ENCODE measurements at regions not wholly inside any gene's neighbourhood (a gene's known extent, or its start where the extent isn't known, plus 50 kb on each side); places are given as distances from the start of the nearest gene placed in this dataset.
"Not testable (repeated sequence)": the region's sequence is repeated elsewhere in the genome, so short reads cannot be mapped to it uniquely, and the experiment has no call there.

DNA sequence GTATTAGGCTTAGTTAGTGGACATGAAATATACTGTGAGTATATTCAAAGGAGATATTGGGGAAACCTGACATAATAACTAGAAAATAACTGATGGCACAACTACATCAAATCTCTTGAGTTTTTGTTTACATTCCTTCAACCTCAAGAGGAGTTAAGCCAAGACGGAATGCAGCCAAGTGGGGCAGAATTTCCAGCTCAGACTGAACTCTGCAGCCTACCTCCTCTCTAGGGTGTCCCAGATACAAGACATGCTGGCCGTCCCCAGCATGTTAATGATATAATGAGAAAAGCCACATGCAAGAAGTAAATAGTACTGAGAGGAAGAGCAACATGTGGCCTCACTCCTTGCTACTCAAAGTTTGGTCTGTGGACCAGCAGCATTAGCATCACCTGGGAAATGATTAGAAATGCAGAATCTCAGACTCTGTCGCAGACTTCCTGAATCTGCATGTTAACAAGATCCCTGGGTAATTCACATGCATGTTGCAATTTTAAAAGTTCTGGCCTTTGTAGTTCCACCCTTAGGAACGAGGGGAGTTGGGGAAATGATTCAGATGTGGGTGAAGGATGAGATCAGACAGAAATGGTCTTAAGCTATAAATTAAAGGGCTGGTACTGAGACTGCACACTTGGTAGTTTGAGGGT is 118.4 kb upstream of the CACUL1 start:
- DNase-seq = no peak

DNA sequence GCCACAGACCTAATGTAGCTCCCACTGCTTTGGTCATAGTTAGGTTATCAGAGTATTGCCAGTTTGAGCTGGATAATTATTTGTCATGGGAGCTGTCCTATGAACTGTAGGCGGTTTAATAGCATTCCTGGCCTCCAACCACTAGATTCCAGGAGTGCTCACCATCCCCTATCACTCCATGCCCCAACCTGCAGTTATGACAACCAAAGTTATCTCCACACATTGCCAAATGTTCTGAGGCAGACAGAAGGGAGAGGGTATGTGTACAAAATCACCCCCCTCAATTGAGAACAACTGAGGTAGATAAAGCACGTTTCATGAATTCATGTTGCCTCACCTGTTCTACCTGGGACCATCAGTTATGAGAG is 119.0 kb upstream of the CACUL1 start:
- no peak for DNase-seq

GRCh38 chr10:118874171-118874570 is 119.4 kb upstream of the CACUL1 start:
- no peak for DNase-seq

DNA sequence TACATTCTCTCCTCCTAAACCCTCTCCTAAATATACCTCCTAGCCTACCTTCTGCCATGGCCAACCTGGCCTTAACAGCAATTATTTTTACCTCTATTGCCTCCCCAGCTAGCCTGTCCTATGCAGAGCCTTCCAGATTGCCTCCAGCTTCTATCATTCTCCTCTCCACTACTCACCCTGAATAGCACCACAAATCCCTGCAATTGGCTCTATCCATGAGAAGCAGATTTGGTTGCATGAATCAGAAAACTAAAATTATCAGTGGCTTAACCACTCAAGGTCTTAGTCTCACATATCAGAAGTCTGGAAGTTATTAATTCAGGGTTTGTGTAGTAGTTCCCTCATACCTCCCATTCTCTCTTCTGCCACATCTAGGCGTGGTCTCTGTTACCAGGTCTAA is 120.3 kb upstream of the CACUL1 start:
- DNase-seq = no peak

- no peak for DNase-seq
These were observed 128.0 kb upstream of the CACUL1 start for GRCh38 chr10:118882741-118883140.

DNA sequence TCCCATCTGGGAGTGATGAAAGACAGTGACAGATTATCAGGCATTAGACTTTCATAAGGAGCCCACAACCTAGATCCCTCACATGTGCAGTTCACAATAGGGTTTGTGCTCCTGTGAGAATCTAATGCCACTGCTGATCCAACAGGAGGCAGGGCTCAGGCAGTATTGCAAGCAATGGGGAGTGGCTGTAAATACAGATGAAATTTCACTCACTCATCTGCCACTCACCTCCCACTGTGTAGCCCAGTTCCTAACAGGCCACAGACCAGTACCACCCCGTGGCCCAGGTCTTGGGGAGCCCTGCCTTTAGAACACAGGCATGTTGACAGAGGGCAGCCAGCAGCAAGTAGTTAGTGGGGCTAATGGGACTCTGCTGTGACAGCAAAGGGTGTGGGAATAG is 137.3 kb upstream of the NANOS1 start:
- DNase-seq = no peak

DNA sequence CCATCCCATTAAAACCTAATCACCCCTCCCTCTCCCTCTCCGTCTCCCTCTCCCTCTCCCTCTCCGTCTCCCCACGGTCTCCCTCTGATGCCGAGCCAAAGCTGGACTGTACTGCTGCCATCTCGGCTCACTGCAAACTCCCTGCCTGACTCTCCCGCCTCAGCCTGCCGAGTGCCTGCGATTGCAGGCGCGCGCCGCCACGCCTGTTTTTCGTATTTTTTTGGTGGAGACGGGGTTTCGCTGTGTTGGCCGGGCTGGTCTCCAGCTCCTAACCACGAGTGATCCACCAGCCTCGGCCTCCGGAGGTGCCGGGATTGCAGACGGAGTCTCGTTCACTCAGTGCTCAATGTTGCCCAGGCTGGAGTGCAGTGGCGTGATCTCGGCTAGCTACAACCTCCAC is 134.6 kb upstream of the NANOS1 start:
- not testable (repeated sequence) for DNase-seq

DNA sequence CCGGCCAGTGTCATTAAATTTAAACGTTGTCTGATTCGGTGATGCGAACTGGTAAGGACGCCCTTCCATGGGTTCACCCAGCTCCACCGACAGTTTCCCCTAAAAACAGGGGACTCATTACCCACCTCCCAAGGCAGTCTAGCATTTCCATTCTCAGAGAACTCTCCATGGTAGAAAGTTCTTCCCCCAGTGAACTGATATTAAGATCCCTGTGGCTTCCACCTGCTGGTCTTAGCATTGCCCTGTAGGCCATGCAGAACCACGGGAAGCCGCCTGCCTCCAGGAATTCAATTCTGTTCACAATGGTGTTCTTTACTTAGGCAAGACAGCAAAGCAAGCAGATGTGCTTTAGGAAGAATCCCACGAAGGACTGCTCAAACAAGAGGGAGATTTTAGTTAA is 128.9 kb upstream of the NANOS1 start:
- no peak for DNase-seq

GRCh38 chr10:118901380-118901779 is 128.1 kb upstream of the NANOS1 start:
- DNase-seq = no peak

- DNase-seq = no peak
These were observed 127.6 kb upstream of the NANOS1 start for GRCh38 chr10:118901906-118902305.

- DNase-seq = not testable (repeated sequence)
These were observed 126.9 kb upstream of the NANOS1 start for GRCh38 chr10:118902656-118903055.

DNA sequence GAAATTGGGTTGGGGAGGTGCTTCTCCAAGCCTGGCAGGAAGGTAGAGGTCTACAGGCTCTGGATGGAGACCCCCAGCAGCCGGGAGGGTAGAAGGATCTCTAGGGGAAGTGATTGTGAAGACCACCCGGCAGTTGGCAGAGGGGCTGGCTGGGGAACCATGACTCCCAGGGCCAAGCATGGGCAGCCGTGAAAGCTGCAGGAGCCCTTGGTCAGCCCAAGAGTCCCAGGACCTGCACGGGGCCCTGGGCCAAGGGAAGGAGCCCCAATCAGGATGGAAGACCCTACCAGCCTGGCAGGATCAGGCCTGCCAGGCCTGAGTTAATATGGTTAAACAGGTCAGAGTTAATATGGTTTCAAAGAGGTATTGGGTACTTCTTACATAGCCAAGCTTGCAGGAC is 126.3 kb upstream of the NANOS1 start:
- DNase-seq = no peak

- DNase-seq = no peak
These were observed 125.8 kb upstream of the NANOS1 start for GRCh38 chr10:118903691-118904090.

DNA sequence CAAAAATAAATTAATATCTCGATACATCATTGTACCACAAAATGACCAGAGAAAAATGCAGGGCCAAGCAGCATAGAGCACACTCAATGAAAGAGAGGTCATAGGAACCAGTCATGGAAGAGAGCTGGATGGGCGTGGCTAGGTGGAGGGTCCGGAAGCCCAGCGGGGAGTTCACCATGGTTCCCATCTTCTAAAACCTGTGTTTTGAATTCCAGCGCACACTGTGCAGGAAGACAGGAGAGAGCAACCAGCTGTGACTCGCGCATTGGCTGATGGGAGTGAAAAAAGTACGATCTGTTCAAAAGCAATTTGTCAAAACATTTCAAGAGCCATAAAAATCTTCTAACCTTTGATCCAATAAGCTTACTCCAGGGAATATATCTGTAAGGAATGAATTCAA is 125.2 kb upstream of the NANOS1 start:
- no peak for DNase-seq

DNA sequence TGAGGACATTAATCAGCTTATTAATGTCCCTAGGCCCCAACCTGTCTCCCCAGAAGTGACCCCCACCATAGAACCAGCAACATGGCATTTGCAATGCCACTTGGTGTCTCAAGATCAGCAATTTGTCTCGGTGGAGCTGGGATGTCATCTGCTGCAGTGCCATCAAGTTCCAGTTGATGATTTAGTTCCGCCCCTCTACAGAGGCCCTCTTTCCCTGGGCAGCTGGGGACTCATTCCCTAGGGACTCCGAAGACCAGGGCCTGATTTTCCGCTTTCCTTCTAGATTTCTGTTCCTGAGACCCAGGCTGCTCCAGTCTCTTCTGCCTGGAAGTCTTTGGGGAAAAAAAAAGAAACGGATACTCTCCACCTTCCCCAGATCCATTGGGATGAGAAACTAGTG is 122.5 kb upstream of the NANOS1 start:
- no peak for DNase-seq

GRCh38 chr10:118908557-118909256 is 120.8 kb upstream of the NANOS1 start:
- DNase-seq = no peak

GRCh38 chr10:118910702-118911101 is 118.8 kb upstream of the NANOS1 start:
- no peak for DNase-seq

GRCh38 chr10:118911363-118911762 is 118.2 kb upstream of the NANOS1 start:
- no peak for DNase-seq

DNA sequence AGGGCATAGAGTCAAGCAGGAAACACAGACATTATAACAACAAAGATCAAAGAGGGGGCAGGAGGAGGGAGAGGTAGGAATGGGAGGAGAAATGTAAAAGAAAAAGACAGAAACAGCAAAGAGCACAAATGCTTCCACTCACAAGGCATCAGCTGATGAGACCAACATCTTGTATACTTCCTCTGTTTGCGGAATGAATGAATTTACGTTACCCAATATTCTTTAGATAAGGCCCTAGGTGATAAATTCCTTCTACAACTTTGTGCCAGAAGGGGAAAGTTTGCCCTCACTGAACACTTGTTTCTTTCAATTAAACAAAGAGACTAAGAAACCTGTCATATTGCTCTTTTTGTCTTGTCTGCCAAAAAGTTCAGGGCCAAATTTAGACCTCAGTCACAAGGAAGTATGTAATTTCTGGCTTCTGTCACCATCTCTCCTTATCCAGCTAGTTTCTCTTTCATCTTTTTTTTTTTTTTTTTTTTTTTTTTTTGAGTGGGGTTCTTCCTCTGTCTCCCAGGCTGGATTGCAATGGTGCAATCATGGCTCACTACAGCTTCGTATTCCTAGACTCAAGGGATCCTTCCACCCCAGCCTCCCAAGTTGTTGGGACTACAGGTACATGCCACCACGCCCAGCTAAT is 116.4 kb upstream of the NANOS1 start:
- DNase-seq = no peak

GRCh38 chr10:118913825-118914224 is 115.7 kb upstream of the NANOS1 start:
- no peak for DNase-seq

DNA sequence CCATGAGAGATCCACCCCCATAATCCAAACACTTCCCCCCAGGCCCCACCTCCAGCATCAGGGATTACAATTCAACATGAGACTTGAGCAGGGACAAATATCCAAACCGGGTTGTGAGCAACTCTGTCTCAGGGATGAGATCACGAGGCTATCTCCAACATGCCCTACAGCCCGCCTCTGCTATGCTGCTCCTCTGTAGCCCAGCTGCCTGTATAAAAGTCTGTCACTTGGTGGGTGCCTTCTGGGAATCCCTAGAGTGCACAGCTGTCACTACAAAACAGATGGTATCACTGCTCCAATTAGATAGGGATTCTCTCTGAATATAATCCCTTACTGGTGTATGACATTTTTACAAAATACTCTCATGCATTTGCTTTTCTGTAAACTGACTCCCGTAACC is 114.9 kb upstream of the NANOS1 start:
- no peak for DNase-seq

- DNase-seq = no peak
These were observed 114.4 kb upstream of the NANOS1 start for GRCh38 chr10:118915161-118915560.

DNA sequence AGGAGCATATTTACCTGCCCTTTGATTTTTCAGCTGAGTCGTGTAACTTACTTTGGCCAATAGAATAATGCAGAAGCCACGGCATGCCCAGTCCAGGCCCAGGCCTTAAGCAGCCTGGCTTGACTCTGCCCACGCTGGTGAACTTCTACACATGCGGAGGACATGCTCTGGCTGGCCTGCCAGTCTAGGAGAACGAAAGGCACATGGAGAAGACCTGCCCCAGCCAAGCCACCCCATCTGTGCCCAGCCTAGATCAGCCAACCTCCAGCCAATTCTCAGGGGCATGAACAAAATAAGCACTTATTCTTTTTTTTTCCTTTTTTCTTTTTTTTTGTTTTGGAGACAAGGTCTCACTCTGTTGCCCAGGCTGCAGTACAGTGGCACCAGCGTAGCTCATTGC is 112.7 kb upstream of the NANOS1 start:
- DNase-seq = no peak

DNA sequence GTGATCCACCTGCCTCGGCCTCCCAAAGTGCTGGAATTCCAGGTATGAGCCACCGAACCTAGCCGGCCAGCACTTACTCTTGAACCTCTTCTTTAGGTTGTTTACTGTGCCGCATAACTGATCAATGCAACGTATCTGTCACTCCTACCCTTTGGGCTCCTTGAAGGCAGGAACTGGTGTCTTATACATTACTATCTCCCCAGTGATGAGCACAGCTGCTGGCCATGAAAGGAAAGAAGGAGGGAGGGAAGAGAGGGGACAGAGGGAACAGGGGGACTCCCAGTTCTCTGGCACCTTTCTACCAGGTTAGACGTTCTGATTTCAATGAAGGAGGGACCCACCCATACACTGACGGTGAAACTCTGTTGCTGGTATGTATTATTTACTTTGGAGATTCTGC is 111.8 kb upstream of the NANOS1 start:
- DNase-seq = no peak

- no peak for DNase-seq
These were observed 111.4 kb upstream of the NANOS1 start for GRCh38 chr10:118918116-118918515.

Measured in activated CD4-positive, alpha-beta T cell treated with anti-CD3 and anti-CD28 coated beads, Interleukin-2, amount 50 U/mL, for 16 hours (primary cell).